Effector memory CD8-positive, alpha-beta T cell (primary cell): ENCODE measurements at regions not wholly inside any gene's neighbourhood (a gene's known extent, or its start where the extent isn't known, plus 50 kb on each side); places are given as distances from the start of the nearest gene placed in this dataset.

Experiments used
- ATAC-seq: fragments of 150-1000 bp; cut with Tn5 transposase; replicated peaks from 2 replicates; pipeline ENCODE4 v1.10.0; 2021; ENCODE audit warnings: mild to moderate bottlenecking, moderate library complexity
- DNase-seq, 3 experiments: peaks; one replicate each; pipeline ENCODE4 v3.0.0; 2021
- H3K27ac Mint-ChIP-seq, 2 donors: one replicate each; pipeline ENCODE4 v1.8.0; 2022; ENCODE audit warnings: mild to moderate bottlenecking in 2 of 2, mixed read lengths in 2 of 2, moderate library complexity in 2 of 2
- H3K27me3 Mint-ChIP-seq, 2 donors: one replicate each; pipeline ENCODE4 v1.8.0; 2022; ENCODE audit warnings: mixed read lengths in 2 of 2
- H3K36me3 Mint-ChIP-seq: one replicate; pipeline ENCODE4 v1.8.0; 2022; ENCODE audit warnings: mild to moderate bottlenecking, moderate library complexity, mixed read lengths; ENCODE audit not compliant: insufficient read depth
- H3K4me1 Mint-ChIP-seq, 2 donors: one replicate each; pipeline ENCODE4 v1.8.0; 2022; ENCODE audit warnings: low read depth in 2 of 2, mixed read lengths in 2 of 2
- H3K4me3 Mint-ChIP-seq, 2 donors: one replicate each; pipeline ENCODE4 v1.8.0; 2022; ENCODE audit warnings: mild to moderate bottlenecking in 2 of 2, mixed read lengths in 2 of 2, moderate library complexity in 2 of 2
- H3K9me3 Mint-ChIP-seq, 2 donors: one replicate each; pipeline ENCODE4 v1.8.0; 2022; ENCODE audit warnings: mixed read lengths in 2 of 2

GRCh38 chr11:119788911-119789560 is 60.0 kb upstream of the NECTIN1 start:
- no peak for ATAC-seq
- no peak overlapping the region for H3K27ac Mint-ChIP-seq
- DNase-seq, result no peak
- no peak overlapping the region for H3K4me3 Mint-ChIP-seq
- peaks cover 24 to 96% of the 10 kb centered on the region in 2 donors for H3K27me3 Mint-ChIP-seq
- peaks cover 4% of the 10 kb centered on the region for H3K36me3 Mint-ChIP-seq
- H3K9me3 Mint-ChIP-seq, result no peaks in the 10 kb centered on the region
- H3K4me1 Mint-ChIP-seq, result no peaks in the 10 kb centered on the region

DNA sequence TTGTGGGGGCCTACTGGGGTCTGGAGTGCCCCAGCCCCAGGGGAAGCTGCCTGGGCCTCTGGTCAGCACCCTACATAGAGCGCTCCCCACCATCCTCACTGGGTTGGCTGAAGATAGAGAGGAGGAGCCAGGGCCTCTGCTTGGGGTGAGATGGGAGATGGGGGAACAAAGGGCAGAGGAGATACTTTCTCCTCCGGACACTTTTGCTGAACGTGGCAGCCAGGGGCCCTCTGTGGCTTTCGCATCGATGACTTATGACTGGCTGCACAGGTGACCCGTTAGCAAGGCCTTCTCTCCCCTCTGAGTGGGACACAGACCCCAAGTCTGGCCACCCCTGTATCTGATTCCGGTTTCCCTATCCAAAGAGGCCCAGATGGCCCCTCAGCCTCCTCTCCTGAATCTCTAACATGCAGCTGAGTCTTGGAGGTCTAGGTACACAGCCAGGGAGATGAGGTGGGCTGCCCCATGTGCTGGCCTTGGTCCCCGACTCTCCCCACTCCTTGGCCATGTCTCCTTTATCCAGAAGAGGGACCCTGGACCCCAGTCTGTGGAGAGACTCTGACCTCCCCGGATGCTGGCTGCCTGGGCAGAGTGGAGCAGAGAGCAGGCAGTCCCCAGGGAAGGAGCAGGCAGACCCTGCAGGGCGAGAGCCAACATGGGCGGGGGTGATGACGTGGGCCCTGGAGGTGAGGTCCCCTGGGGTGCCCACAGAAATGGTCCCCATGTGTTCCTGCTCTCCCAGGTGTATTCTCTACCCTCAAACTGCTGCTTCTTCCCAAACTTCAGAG is 59.3 kb upstream of the NECTIN1 start:
- Mint-ChIP-seq H3K4me1 (no peaks in the 10 kb centered on the region), H3K4me3 (no peak overlapping the region), H3K36me3 (peaks cover 4% of the 10 kb centered on the region), H3K9me3 (no peaks in the 10 kb centered on the region), H3K27me3 (peaks cover 24 to 96% of the 10 kb centered on the region in 2 donors), H3K27ac (no peak overlapping the region)
- DNase-seq (no peak), ATAC-seq (no peak)

DNA sequence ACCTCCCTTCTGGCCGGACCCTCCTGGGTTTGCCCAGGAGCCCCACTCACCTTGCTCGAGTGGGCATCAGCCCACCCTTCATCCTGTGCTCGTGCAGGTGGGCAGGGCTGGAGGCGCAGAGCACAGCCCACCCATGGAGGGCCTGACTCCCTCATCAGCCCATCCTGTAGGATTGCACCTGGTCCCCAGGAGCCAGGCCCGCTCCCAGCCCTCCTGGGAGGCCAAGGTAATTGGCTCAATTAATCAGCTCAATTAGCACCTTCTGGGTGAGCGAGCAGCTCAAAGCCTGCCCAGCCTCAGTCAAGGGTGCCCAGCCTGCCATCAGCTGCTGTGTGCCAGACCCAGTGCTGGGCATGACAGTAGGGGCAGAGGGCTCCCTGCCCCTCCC is 58.1 kb upstream of the NECTIN1 start:
- Mint-ChIP-seq H3K36me3 (peaks cover 4% of the 10 kb centered on the region), H3K27ac (no peak overlapping the region), H3K9me3 (no peaks in the 10 kb centered on the region), H3K4me3 (no peak overlapping the region), H3K4me1 (no peaks in the 10 kb centered on the region), H3K27me3 (peaks cover 34 to 97% of the 10 kb centered on the region in 2 donors)
- DNase-seq, result no peak
- ATAC-seq, result no peak

- peaks cover 39 to 97% of the 10 kb centered on the region in 2 donors for H3K27me3 Mint-ChIP-seq
- no peaks in the 10 kb centered on the region for H3K4me1 Mint-ChIP-seq
Observed at GRCh38 chr11:119786431-119787073, 57.6 kb upstream of the NECTIN1 start.

DNA sequence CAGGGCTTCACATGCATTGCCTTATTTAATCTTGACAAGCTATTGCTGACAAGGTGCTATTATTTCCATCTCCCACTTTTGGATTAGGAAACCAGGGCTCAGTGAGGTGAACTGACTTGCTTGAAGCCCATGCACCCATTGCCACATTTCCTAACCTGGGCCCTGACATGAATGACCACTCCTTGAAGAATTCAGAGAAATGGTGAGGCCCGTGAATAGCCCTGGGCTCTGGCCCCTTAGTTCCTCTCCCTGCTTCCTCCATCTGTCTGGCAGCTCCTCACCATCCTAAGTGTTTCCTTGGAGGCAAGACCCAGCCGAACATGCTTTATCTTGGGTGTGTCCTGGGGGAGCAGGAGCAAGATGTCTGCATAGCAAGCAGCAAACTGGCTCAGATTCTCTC is 56.1 kb upstream of the NECTIN1 start:
- no peak for ATAC-seq
- Mint-ChIP-seq H3K36me3 (peaks cover 4% of the 10 kb centered on the region), H3K27ac (no peak overlapping the region), H3K4me1 (no peaks in the 10 kb centered on the region), H3K4me3 (no peak overlapping the region), H3K27me3 (peaks cover 37 to 97% of the 10 kb centered on the region in 2 donors), H3K9me3 (no peaks in the 10 kb centered on the region)
- DNase-seq, result no peak

More at GRCh38 chr11:119786431-119787073, 57.6 kb upstream of the NECTIN1 start:
- DNase-seq (no peak), ATAC-seq (no peak)
- peaks cover 4% of the 10 kb centered on the region for H3K36me3 Mint-ChIP-seq
- H3K27ac Mint-ChIP-seq, result no peak overlapping the region
- H3K9me3 Mint-ChIP-seq, result no peaks in the 10 kb centered on the region
- no peak overlapping the region for H3K4me3 Mint-ChIP-seq

GRCh38 chr11:119784421-119784820 is 55.4 kb upstream of the NECTIN1 start:
- ATAC-seq, result no peak
- H3K27me3 Mint-ChIP-seq, result peaks cover 38 to 92% of the 10 kb centered on the region in 2 donors
- peaks cover 4% of the 10 kb centered on the region for H3K36me3 Mint-ChIP-seq
- no peak overlapping the region for H3K27ac Mint-ChIP-seq
- H3K4me1 Mint-ChIP-seq, result no peaks in the 10 kb centered on the region
- no peak overlapping the region for H3K4me3 Mint-ChIP-seq
- DNase-seq, result no peak
- H3K9me3 Mint-ChIP-seq, result no peaks in the 10 kb centered on the region

DNA sequence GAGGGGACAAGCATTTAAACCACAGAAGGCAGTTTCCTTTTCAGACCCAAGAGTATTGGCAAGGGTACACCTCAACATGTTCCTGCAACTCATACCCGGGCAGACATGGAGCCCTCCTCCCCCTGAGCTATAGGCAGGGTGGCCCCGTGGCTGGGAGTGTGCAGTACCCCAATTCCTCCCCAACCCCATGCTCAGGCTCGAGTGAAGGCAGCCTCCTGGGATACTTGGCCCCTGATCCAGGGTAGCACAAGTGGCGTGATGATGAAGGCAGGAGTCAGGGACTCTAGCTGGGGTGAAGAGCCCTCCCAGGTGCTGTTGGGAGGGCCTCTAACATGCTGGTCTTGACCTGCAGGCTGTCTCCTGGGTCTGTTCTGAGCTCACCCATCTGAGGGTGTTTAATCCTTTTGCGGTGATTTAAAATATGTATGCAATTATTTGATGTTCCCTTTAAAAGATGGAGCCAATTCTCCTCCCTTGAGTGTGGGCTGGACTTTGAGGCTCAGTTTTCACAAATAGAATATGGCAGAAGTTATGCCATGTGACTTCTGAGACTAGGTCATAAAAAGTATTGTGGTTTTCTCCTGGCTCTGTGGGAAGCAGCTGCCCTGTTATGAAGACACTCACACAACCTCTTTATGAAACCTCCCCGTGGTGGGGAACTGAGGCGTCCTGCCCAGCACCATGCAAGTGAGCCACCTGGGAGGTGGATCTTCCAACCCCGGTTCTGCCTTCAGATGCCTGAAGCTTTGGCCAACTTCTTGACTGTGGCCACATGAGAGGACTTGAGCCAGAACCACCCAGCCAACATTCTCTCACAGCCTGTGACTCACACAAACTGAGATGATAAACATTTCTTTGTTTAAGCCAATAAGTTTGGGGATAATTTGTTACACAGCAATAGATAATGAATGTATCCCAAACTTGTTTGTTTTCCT is 54.7 kb upstream of the NECTIN1 start:
- ATAC-seq (no peak), DNase-seq (no peak)
- H3K36me3 Mint-ChIP-seq, result peaks cover 4% of the 10 kb centered on the region
- H3K27ac Mint-ChIP-seq, result no peak overlapping the region
- H3K9me3 Mint-ChIP-seq, result no peaks in the 10 kb centered on the region
- no peaks in the 10 kb centered on the region for H3K4me1 Mint-ChIP-seq
- H3K4me3 Mint-ChIP-seq, result no peak overlapping the region
- peaks cover 37 to 89% of the 10 kb centered on the region in 2 donors for H3K27me3 Mint-ChIP-seq

- Mint-ChIP-seq H3K27ac (no peak overlapping the region), H3K4me1 (no peaks in the 10 kb centered on the region), H3K27me3 (peaks cover 26 to 86% of the 10 kb centered on the region in 2 donors), H3K9me3 (no peaks in the 10 kb centered on the region), H3K4me3 (no peak overlapping the region), H3K36me3 (peaks cover 3% of the 10 kb centered on the region)
- no peak for DNase-seq
- no peak for ATAC-seq
Observed at GRCh38 chr11:119782739-119783072, 53.7 kb upstream of the NECTIN1 start.

DNA sequence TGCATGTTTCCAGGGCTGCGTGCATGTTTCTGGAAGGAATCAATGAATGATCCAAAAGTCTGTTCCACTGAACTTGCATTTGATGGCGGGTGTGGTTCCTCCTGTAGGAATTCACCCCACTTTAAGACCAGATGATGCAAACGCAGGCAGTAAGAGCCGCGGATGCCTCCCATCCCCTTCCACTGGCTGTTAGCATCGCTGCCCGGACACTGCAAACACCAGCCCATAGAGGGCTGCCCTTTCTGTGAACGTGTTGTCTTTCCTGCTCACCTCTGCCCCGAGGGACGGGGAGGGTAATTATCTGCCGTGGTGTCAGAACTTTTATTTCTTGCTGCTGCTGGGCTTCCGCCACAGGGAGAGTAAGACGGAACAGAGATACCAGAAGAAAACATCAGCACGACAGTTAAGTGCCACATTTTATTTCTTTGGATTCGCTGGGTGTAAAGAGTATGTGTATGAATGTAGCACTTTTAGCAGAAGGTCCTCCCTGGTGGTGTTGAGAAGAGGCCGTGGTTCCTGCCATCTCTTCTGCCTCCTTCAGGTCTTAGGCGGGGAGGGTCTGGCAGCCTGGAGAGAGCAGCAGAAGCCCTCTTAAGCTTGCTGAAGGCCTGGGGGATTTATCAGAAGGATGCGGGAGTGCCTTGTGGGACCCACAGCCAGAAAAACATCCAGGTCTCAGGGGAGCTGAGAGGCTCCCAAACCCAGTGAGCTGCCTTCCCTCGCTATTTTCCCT is 53.2 kb upstream of the NECTIN1 start:
- Mint-ChIP-seq H3K27me3 (peaks cover 28 to 86% of the 10 kb centered on the region in 2 donors), H3K27ac (no peak overlapping the region)

GRCh38 chr11:119780222-119780953 is 51.4 kb upstream of the NECTIN1 start:
- DNase-seq (no peak), ATAC-seq (no peak)
- H3K9me3 Mint-ChIP-seq, result no peaks in the 10 kb centered on the region
- H3K27ac Mint-ChIP-seq, result no peak overlapping the region
- no peaks in the 10 kb centered on the region for H3K36me3 Mint-ChIP-seq
- no peak overlapping the region for H3K4me3 Mint-ChIP-seq
- peaks cover 31 to 89% of the 10 kb centered on the region in 2 donors for H3K27me3 Mint-ChIP-seq
- H3K4me1 Mint-ChIP-seq, result no peaks in the 10 kb centered on the region

More for the DNA sequence above, 53.2 kb upstream of the NECTIN1 start:
- no peak for ATAC-seq
- no peak for DNase-seq
- Mint-ChIP-seq H3K4me3 (no peak overlapping the region), H3K36me3 (no peaks in the 10 kb centered on the region), H3K4me1 (no peaks in the 10 kb centered on the region), H3K9me3 (no peaks in the 10 kb centered on the region)

GRCh38 chr11:119779195-119780071 is 50.4 kb upstream of the NECTIN1 start:
- Mint-ChIP-seq H3K9me3 (peaks cover 0 to 4% of the 10 kb centered on the region in 2 donors), H3K4me1 (no peaks in the 10 kb centered on the region), H3K36me3 (no peaks in the 10 kb centered on the region), H3K4me3 (no peak overlapping the region), H3K27me3 (peaks cover 31 to 89% of the 10 kb centered on the region in 2 donors), H3K27ac (no peak overlapping the region)
- no peak for ATAC-seq
- no peak for DNase-seq
